ENCODE measurements at regions not wholly inside any gene's neighbourhood (a gene's known extent, or its start where the extent isn't known, plus 50 kb on each side); places are given as distances from the start of the nearest gene placed in this dataset.

GRCh38 chr2:239750045-239750835, 274.9 kb downstream of the NDUFA10 start:
- no peak for DNase-seq (ENCODE audit: low read depth in 6 of 9, low spot score in 9 of 9)
- Histone ChIP-seq H3K9me3 (ENCODE audit: control insufficient read depth in 2 of 2, insufficient read depth in 1 of 2, low read length in 1 of 2) (no peaks in the 10 kb centered on the region), H3K27ac (ENCODE audit: low read depth in 1 of 2, low read length in 1 of 2) (no peak overlapping the region), H3K27me3 (ENCODE audit: control insufficient read depth in 2 of 2, insufficient read depth in 1 of 2, low read length in 1 of 2) (no peaks in the 10 kb centered on the region), H3K4me3 (ENCODE audit: low read length in 2 of 2) (no peak overlapping the region), H3K4me1 (ENCODE audit: control insufficient read depth in 2 of 2, insufficient read depth in 2 of 2, low read length in 2 of 2) (peaks cover 18 to 33% of the 10 kb centered on the region in 2 donors), H3K36me3 (ENCODE audit: control insufficient read depth in 2 of 2, insufficient read depth in 2 of 2, low read length in 1 of 2) (no peaks in the 10 kb centered on the region)
- 95% methylated on average over 29 of the region's 29 CpGs for WGBS

DNA sequence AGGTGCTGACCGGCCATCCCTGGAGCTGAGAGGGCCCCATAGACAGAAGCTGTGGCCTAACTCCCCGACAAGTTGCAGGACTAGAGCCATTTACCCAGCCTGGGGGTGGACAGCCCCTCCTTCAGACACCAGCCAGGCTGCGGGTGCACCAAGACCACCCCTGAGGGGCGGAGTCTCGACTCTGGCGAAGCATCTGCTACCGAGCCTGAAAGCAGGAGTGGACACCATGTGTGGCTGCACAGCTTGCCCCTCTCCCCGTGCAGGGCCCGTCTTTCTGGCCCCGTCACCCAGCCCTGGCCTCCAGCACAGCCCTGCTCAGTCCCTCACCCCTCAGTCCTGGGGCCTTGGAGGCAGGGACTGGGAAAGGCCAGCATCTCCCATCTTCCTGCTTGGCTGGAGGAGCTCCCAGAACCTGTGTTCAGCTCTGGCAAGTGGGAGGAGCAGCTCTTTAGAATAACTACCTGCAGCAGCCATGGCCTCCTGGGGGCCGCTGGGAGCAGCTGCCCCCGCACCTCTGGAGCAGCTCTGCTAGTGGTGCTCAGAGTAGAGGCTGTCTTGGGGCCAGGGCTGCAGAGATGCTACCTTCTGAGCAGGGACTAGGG, 275.8 kb downstream of the NDUFA10 start:
- no peak for DNase-seq (ENCODE audit: low read depth in 6 of 9, low spot score in 9 of 9)
- Histone ChIP-seq H3K27ac (ENCODE audit: low read depth in 1 of 2, low read length in 1 of 2) (no peak overlapping the region), H3K4me3 (ENCODE audit: low read length in 2 of 2) (no peak overlapping the region), H3K36me3 (ENCODE audit: control insufficient read depth in 2 of 2, insufficient read depth in 2 of 2, low read length in 1 of 2) (no peaks in the 10 kb centered on the region), H3K4me1 (ENCODE audit: control insufficient read depth in 2 of 2, insufficient read depth in 2 of 2, low read length in 2 of 2) (peaks cover 18 to 33% of the 10 kb centered on the region in 2 donors), H3K27me3 (ENCODE audit: control insufficient read depth in 2 of 2, insufficient read depth in 1 of 2, low read length in 1 of 2) (no peaks in the 10 kb centered on the region), H3K9me3 (ENCODE audit: control insufficient read depth in 2 of 2, insufficient read depth in 1 of 2, low read length in 1 of 2) (no peaks in the 10 kb centered on the region)
- over 99% methylated on average over 12 of the region's 12 CpGs for WGBS

GRCh38 chr2:239748811-239749210, 276.3 kb downstream of the NDUFA10 start:
- DNase-seq (ENCODE audit: low read depth in 6 of 9, low spot score in 9 of 9): no peak
- 92% methylated on average over 9 of the region's 9 CpGs for WGBS

DNA sequence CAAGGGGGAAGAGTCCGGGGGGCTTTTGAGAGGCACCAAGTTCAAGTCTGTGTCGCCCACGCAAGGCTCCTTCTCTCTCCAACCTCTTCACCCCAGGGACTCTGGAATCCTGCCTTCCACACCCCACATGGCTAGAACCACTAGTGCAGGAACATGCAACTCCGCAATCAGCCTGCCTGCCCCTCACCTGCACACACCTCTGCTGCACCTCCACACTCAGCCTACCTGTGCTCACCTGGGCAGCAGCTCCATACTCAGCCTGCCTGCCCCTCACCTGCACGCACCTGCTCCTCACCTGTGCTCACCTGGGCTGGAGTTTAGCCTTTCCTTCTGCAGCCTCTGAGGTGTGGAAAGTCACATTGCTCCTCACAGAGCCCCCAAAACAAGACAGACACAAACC, 277.4 kb downstream of the NDUFA10 start:
- Histone ChIP-seq H3K9me3 (ENCODE audit: control insufficient read depth in 2 of 2, insufficient read depth in 1 of 2, low read length in 1 of 2) (no peaks in the 10 kb centered on the region), H3K27me3 (ENCODE audit: control insufficient read depth in 2 of 2, insufficient read depth in 1 of 2, low read length in 1 of 2) (no peaks in the 10 kb centered on the region), H3K4me3 (ENCODE audit: low read length in 2 of 2) (no peak overlapping the region), H3K36me3 (ENCODE audit: control insufficient read depth in 2 of 2, insufficient read depth in 2 of 2, low read length in 1 of 2) (no peaks in the 10 kb centered on the region), H3K27ac (ENCODE audit: low read depth in 1 of 2, low read length in 1 of 2) (no peak overlapping the region), H3K4me1 (ENCODE audit: control insufficient read depth in 2 of 2, insufficient read depth in 2 of 2, low read length in 2 of 2) (peaks cover 18 to 28% of the 10 kb centered on the region in 2 donors)
- no peak for DNase-seq (ENCODE audit: low read depth in 6 of 9, low spot score in 9 of 9)
- WGBS: 96% methylated on average over 5 of the region's 5 CpGs

More at GRCh38 chr2:239748811-239749210, 276.3 kb downstream of the NDUFA10 start:
- H3K36me3 ChIP-seq (ENCODE audit: control insufficient read depth in 2 of 2, insufficient read depth in 2 of 2, low read length in 1 of 2): no peaks in the 10 kb centered on the region
- no peak overlapping the region for H3K4me3 ChIP-seq (ENCODE audit: low read length in 2 of 2)
- H3K27me3 ChIP-seq (ENCODE audit: control insufficient read depth in 2 of 2, insufficient read depth in 1 of 2, low read length in 1 of 2): no peaks in the 10 kb centered on the region
- peaks cover 18 to 33% of the 10 kb centered on the region in 2 donors for H3K4me1 ChIP-seq (ENCODE audit: control insufficient read depth in 2 of 2, insufficient read depth in 2 of 2, low read length in 2 of 2)
- H3K27ac ChIP-seq (ENCODE audit: low read depth in 1 of 2, low read length in 1 of 2): no peak overlapping the region
- no peaks in the 10 kb centered on the region for H3K9me3 ChIP-seq (ENCODE audit: control insufficient read depth in 2 of 2, insufficient read depth in 1 of 2, low read length in 1 of 2)

DNA sequence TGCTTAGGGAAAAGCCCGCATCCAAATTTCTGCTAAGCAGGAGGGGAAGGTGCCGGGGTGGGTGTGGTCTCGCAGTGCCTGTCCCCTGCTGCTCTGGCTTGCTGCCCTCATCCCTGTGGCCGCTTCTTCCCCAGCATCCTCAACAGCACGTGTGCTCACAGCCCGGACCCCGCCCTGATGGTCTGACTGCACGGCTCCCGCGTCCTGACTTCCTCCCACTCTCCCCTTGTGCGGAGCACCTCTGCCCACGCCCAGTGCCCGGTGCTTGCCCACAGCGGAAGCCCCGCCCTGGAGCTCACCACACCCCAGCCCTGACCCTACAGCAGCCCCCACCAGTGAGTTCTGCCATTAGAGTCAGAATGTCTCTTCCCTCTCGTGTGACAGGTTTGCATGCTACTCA, 277.9 kb downstream of the NDUFA10 start:
- Histone ChIP-seq H3K4me1 (ENCODE audit: control insufficient read depth in 2 of 2, insufficient read depth in 2 of 2, low read length in 2 of 2) (peaks cover 13 to 23% of the 10 kb centered on the region in 2 donors), H3K4me3 (ENCODE audit: low read length in 2 of 2) (no peak overlapping the region), H3K36me3 (ENCODE audit: control insufficient read depth in 2 of 2, insufficient read depth in 2 of 2, low read length in 1 of 2) (no peaks in the 10 kb centered on the region), H3K27ac (ENCODE audit: low read depth in 1 of 2, low read length in 1 of 2) (no peak overlapping the region), H3K27me3 (ENCODE audit: control insufficient read depth in 2 of 2, insufficient read depth in 1 of 2, low read length in 1 of 2) (no peaks in the 10 kb centered on the region), H3K9me3 (ENCODE audit: control insufficient read depth in 2 of 2, insufficient read depth in 1 of 2, low read length in 1 of 2) (no peaks in the 10 kb centered on the region)
- 80% methylated on average over 16 of the region's 16 CpGs for WGBS
- DNase-seq (ENCODE audit: low read depth in 6 of 9, low spot score in 9 of 9): no peak

GRCh38 chr2:239746559-239747246, 278.4 kb downstream of the NDUFA10 start:
- H3K36me3 ChIP-seq (ENCODE audit: control insufficient read depth in 2 of 2, insufficient read depth in 2 of 2, low read length in 1 of 2): no peaks in the 10 kb centered on the region
- H3K27me3 ChIP-seq (ENCODE audit: control insufficient read depth in 2 of 2, insufficient read depth in 1 of 2, low read length in 1 of 2): no peaks in the 10 kb centered on the region
- no peak for DNase-seq (ENCODE audit: low read depth in 6 of 9, low spot score in 9 of 9)
- no peak overlapping the region for H3K27ac ChIP-seq (ENCODE audit: low read depth in 1 of 2, low read length in 1 of 2)
- H3K4me1 ChIP-seq (ENCODE audit: control insufficient read depth in 2 of 2, insufficient read depth in 2 of 2, low read length in 2 of 2): peaks cover 7 to 18% of the 10 kb centered on the region in 2 donors
- WGBS: 95% methylated on average over 17 of the region's 17 CpGs
- H3K4me3 ChIP-seq (ENCODE audit: low read length in 2 of 2): no peak overlapping the region
- H3K9me3 ChIP-seq (ENCODE audit: control insufficient read depth in 2 of 2, insufficient read depth in 1 of 2, low read length in 1 of 2): no peaks in the 10 kb centered on the region

DNA sequence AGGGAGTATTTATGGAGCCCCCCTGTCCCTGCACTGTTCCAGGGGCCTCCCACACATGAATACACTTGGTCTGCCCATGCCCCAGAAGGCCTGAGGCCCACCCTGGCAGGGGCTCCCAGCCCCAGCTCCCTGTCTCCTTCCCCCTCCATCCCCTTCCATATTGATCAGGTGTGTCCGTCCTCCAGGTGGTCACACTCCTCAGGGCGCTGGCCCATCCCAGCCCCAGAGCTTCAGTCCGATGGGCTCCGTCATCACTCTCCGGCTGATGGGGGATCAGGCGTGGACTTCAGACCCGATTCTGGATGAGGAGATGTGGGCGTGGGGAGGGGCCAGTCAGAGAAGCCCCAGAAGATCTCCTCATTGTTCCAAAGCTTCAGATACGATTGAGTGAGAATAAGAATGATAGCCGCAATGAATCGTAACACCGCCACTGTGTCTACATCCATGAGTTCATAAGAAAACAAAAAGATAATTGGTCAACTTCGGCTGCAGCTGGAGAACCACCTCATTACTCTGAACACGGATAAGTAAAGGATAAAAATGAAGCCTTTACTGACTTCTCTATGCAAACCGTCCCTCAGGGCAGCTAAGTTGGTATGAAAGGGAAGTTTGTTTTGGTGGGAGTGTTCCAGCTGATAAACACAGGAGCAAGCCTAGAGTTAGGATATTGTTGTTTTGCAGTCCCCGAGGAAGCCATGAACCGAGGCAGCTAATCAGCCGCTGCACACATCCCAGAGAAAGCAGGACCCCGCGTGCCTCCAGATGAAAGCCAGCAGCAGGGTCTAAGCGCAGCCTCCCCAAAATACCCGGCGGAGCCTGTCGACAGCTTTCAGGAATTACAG, 279.5 kb downstream of the NDUFA10 start:
- H3K4me3 ChIP-seq (ENCODE audit: low read length in 2 of 2): no peak overlapping the region
- no peak for DNase-seq (ENCODE audit: low read depth in 6 of 9, low spot score in 9 of 9)
- H3K27me3 ChIP-seq (ENCODE audit: control insufficient read depth in 2 of 2, insufficient read depth in 1 of 2, low read length in 1 of 2): no peaks in the 10 kb centered on the region
- WGBS: 86% methylated on average over 24 of the region's 24 CpGs
- H3K9me3 ChIP-seq (ENCODE audit: control insufficient read depth in 2 of 2, insufficient read depth in 1 of 2, low read length in 1 of 2): no peaks in the 10 kb centered on the region
- no peaks in the 10 kb centered on the region for H3K36me3 ChIP-seq (ENCODE audit: control insufficient read depth in 2 of 2, insufficient read depth in 2 of 2, low read length in 1 of 2)
- no peak overlapping the region for H3K27ac ChIP-seq (ENCODE audit: low read depth in 1 of 2, low read length in 1 of 2)
- peaks cover 0 to 7% of the 10 kb centered on the region in 2 donors for H3K4me1 ChIP-seq (ENCODE audit: control insufficient read depth in 2 of 2, insufficient read depth in 2 of 2, low read length in 2 of 2)

- H3K4me3 ChIP-seq (ENCODE audit: low read length in 2 of 2): no peak overlapping the region
- WGBS: 95% methylated on average over 22 of the region's 22 CpGs
- no peaks in the 10 kb centered on the region for H3K36me3 ChIP-seq (ENCODE audit: control insufficient read depth in 2 of 2, insufficient read depth in 2 of 2, low read length in 1 of 2)
- DNase-seq (ENCODE audit: low read depth in 6 of 9, low spot score in 9 of 9): no peak
- no peaks in the 10 kb centered on the region for H3K9me3 ChIP-seq (ENCODE audit: control insufficient read depth in 2 of 2, insufficient read depth in 1 of 2, low read length in 1 of 2)
- H3K4me1 ChIP-seq (ENCODE audit: control insufficient read depth in 2 of 2, insufficient read depth in 2 of 2, low read length in 2 of 2): peaks cover 0 to 4% of the 10 kb centered on the region in 2 donors
- no peaks in the 10 kb centered on the region for H3K27me3 ChIP-seq (ENCODE audit: control insufficient read depth in 2 of 2, insufficient read depth in 1 of 2, low read length in 1 of 2)
- no peak overlapping the region for H3K27ac ChIP-seq (ENCODE audit: low read depth in 1 of 2, low read length in 1 of 2)
These were observed 280.3 kb downstream of the NDUFA10 start for GRCh38 chr2:239744706-239745340.
